GM21576 (cell line): ENCODE measurements at regions not wholly inside any gene's neighbourhood (a gene's known extent, or its start where the extent isn't known, plus 50 kb on each side); places are given as distances from the start of the nearest gene placed in this dataset.
"Not testable (repeated sequence)": the region's sequence is repeated elsewhere in the genome, so short reads cannot be mapped to it uniquely, and the experiment has no call there.

ENCODE experiments used
- ATAC-seq: cut with Tn5 transposase; IDR thresholded peaks from one replicate; pipeline ENCODE4 v1.9.1; 2021; ENCODE audit warnings: mild to moderate bottlenecking, moderate library complexity; ENCODE audit not compliant: unreplicated experiment

- ATAC-seq, result no peak
Measured at GRCh38 chr2:75844651-75845050, 133.9 kb upstream of the GCFC2 start.

GRCh38 chr2:75834588-75834987, 123.9 kb upstream of the GCFC2 start:
- ATAC-seq, result not testable (repeated sequence)

DNA sequence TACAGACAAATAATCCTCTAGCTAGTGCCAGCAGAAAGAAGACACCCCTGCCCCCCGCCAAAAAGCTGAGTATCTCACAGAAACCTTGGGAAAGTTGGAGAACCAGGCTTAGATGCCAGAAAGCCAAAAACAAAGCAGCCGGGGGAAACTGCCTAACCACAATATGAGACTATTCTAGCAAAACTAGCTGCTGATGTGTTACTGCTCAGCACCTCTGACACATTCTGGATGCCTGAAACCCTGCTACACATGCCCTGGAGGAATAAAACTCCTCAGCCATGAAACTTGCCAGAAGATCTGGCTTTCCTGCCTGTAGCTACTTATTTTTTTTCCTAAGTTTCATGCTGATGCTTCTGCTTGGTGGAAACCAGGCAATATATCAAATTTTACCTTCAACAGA, 122.7 kb upstream of the GCFC2 start:
- ATAC-seq, result no peak

DNA sequence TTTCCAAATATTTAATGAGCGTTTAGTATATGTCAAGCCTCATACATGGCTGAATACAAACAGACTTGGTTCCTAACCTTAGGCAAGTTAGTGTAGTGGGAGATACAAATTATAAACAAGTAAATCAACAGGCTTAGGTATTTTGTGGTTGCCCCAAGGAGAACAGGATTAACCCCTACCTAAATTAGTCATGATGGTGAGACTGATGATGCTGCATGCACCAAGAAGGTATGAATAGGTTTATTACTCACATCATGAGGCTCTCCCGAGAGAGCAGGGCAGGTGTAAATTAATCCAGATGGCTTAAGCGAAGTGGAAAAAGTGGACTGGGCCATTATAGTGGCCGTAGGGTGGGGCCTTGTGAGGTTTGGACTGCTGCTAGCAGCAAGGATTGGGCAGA, 118.1 kb upstream of the GCFC2 start:
- ATAC-seq, result no peak

GRCh38 chr2:75823515-75823914, 112.8 kb upstream of the GCFC2 start:
- ATAC-seq, result not testable (repeated sequence)

DNA sequence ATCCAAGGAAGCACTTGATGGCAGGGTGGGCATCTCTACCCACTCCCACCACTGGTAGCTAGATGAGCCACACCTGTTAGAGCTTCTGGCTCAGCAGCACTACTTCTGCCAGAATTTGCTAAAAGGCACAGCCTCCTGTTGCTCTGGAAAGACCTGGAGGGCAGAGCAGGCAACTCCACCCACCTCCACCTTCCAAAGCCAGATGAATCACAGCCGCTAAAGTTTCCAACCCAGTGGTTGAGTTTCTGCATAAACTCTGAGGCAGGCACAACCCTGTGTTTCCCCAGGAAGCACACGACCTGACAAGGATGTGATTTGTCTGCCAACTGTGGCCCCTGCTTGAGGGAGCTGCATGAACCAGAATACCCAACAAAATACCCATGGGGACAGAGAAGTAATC, 111.6 kb upstream of the GCFC2 start:
- ATAC-seq, result no peak

- no peak for ATAC-seq
Measured at GRCh38 chr2:75820693-75821092, 110.0 kb upstream of the GCFC2 start.

GRCh38 chr2:75810611-75811330, 100.1 kb upstream of the GCFC2 start:
- ATAC-seq, result no peak

DNA sequence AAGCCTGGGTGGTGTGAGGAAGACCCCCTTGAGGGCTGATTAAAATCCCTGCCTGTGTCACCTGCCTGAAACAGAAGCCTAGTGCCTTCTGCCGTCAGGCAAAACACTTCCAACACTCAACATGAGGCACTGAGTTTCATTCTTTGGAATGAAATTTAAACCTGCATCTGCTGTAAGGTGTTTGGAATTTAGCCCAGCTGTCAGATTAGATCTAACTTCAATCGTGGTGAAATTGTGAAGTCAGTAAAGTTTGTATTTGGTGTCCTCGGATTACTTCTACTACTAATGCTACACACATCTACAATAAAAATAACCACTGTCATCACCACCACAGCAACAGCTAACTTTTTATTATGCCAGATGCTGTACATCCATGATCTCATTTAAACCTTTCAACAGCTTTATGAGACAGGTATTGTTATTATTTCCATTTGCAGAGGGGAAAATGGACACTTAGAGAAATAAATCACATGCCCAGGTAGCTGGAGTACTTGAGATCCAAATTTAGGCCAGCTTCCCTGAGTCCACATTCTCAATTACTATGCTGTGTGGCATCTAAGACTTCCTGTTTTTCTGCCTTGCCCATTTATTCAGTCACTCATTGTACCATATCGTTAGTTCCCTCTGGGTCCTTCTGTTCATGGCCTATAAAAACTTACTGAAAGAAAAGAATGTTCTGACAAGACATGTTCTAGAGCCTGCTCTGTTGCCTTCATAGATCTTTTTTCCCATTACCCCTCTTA, 98.2 kb upstream of the GCFC2 start:
- ATAC-seq, result no peak

GRCh38 chr2:75807992-75808391, 97.3 kb upstream of the GCFC2 start:
- ATAC-seq, result no peak

DNA sequence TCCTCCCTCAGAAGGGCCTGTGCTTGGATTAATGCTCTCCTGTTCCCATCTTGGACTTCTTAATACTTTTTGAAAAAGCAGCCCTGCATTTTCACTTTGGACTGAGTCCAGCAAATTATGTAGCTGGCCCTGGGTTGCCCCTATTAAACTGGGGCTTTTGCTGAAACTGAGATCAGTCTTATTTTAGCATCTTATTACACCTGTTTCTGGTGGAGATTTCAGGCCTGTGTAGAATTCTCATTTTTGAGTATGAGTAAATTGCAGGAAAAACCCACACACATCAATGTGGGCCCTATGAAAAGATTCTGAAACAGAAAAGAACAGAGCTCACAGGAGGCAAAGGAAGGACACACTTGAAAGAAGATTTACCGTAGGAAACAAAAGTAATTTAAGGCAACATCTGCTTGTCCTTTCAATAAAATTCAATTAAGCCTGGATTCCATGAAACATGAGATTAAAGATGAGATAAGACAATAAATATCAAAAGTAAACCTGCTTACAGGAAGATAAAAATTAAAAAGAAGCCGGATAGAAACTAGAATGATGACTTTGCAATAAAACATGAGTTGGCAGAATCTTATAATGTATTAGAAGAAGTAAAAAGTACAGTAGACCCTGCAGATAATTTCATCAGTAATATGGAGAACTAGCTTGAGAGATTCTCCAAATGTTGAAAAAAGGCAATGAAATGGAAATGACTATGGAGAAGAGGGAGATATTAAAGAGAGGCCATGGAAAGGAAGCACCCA, 90.7 kb upstream of the GCFC2 start:
- no peak for ATAC-seq

- peak; percentile 67 for ATAC-seq
Measured at GRCh38 chr2:75800456-75800855, 89.7 kb upstream of the GCFC2 start.

GRCh38 chr2:75799859-75800258, 89.1 kb upstream of the GCFC2 start:
- ATAC-seq, result peak; percentile 53

GRCh38 chr2:75798569-75798968, 87.9 kb upstream of the GCFC2 start:
- ATAC-seq, result no peak

DNA sequence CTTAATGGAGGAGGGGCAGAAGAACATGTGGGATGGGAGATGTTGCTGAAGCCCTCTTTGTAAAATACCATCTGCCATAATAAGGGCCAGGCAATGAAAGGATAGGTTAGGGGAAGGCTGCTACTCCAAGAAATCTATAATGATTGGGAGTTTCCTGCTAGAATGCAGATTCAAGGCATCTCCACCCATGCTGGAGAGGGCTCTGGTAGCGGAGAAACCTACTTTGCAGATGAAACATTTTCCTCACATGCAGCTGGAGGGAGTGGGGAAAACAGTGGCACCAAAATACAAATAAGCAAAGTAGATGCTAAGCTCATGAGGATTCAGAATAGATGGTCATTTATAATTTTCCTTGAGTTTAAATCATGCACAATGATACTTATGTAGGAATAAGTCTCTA, 82.3 kb upstream of the GCFC2 start:
- no peak for ATAC-seq

GRCh38 chr2:75792146-75792545, 81.4 kb upstream of the GCFC2 start:
- no peak for ATAC-seq

- ATAC-seq, result peak; percentile 39
Measured at GRCh38 chr2:75790814-75791467, 80.2 kb upstream of the GCFC2 start.

- no peak for ATAC-seq
Measured at GRCh38 chr2:75790121-75790813, 79.6 kb upstream of the GCFC2 start.

DNA sequence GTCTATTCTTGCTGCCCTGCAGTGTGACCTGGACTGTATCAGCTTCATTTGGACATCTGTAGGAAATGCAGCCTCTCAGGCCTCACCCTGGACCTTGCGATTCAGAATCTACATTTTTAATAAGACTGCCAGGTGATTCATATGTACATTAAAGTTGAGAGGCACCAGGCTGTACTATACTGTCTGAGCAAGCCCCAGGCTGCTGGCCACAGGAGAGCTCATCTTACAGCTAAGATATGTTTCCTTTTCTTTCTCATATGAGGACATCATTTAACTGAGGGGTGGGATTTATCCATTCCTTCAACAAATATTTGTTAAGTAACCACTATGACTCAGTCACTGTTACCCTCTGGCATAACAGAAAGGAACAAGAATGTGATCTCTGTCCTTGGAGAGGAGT, 78.2 kb upstream of the GCFC2 start:
- no peak for ATAC-seq

DNA sequence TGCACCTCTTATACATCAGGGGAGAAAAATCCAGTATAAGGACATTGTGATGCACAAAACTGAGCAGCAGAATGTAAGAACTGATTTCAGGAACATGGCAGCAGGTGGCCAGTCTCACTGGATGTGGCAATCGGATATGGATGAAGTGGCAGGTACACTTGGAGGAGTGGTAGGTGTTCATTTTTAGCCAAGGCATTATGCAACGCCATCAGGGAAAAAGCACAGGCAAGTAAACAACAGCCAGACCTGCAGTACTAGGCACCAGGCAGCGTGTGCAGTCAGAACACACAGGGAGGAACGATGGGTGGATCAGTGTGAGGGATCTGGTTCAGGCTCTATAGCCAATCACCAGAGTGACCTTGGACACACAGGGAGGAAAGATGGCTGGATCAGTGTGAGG, 77.4 kb upstream of the GCFC2 start:
- ATAC-seq, result no peak
